NCI-H2196 (cell line): ENCODE measurements at regions not wholly inside any gene's neighbourhood (a gene's known extent, or its start where the extent isn't known, plus 50 kb on each side); places are given as distances from the start of the nearest gene placed in this dataset.
"Not testable (repeated sequence)": the region's sequence is repeated elsewhere in the genome, so short reads cannot be mapped to it uniquely, and the experiment has no call there.

ENCODE experiments used
- DNase-seq: peaks from one replicate; lab custom pipeline; 2025; ENCODE audit not compliant: unreplicated experiment; lab: John Stamatoyannopoulos, UW

GRCh38 chr2:192669505-192670091, 474.9 kb upstream of the TMEFF2 start:
- DNase-seq: no peak

DNA sequence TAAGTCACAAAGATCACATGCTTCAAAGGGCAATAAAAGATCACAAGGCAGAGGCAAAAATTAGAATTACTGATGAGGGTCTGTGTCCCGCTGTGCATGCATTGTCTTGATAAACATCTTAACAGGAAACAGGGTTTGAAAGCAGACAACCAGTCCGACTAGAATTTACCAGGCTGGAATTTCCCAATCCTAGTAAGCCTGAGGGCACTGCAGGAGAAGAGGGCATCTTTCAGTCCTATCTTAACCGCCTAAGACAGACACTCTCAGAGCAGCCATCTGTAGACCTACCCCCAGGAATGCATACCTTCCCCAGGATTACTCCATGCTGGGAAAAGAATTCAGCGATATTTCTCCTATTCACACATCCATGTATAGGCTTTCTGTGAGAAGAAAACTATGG, 465.8 kb upstream of the TMEFF2 start:
- DNase-seq: not testable (repeated sequence)

- DNase-seq: no peak
Observed at GRCh38 chr2:192657362-192657761, 462.6 kb upstream of the TMEFF2 start.

DNA sequence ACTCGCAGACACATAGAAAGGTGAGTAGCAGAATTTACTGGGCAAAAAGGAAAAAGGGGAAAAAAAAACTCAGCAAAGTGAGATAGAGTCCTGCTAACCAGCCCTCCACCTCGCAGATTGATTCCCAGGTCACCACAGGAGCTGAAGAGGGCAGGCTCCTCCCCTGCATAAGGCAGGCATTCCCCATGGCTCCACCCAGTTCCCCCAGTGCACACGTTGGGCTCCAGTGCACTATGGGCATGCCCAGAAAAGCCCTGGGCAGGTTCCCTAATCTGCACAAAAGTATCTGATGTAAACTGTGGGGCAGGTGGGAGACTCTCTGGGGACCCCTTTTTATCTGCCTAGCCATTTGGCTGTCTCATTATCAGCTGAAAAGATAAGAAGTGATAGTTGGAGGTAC, 461.2 kb upstream of the TMEFF2 start:
- DNase-seq: no peak

GRCh38 chr2:192645811-192646598, 451.3 kb upstream of the TMEFF2 start:
- DNase-seq: no peak

DNA sequence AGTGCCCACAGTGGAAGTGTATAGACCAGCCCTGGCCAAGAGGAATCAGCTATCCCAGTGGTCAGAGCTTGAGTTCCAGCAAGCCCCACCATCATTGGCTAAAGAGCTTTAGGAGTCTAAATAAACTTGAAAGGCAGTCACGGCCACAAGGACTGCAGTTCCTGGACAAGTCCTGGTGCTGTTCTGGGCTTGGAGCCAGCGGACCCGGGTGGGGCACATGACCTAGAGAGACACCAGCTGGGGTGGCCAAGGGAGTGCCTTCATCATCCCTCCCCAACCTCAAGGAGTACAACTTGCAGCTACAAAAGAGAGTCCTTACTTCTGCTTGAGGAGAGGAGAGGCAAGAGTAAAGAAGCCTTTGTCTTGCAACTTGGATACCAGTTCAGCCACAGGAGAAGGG, 439.8 kb upstream of the TMEFF2 start:
- no peak for DNase-seq

GRCh38 chr2:192628017-192628416, 433.3 kb upstream of the TMEFF2 start:
- no peak for DNase-seq

- no peak for DNase-seq
Observed at GRCh38 chr2:192615105-192615504, 420.4 kb upstream of the TMEFF2 start.

DNA sequence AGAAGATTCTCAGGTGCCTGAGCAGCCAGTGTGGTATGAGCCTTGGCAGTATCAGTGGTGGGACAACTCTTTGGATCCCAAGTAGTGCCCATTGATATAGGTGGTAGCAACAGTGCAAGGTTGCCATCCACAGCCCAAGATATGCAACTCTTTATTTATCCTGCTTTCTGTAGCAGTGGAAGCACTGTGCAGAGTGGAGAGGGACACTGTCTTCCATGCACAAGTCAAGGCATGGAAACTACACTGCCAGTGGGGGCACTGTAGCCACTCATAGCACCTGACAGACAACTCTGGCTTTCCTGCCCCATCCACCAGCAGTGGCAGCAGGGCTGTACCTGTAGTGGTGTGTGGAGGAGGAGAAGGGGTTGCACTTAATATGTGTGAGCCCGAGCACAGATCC, 409.6 kb upstream of the TMEFF2 start:
- no peak for DNase-seq

- DNase-seq: not testable (repeated sequence)
Observed at GRCh38 chr2:192598649-192599048, 403.9 kb upstream of the TMEFF2 start.

DNA sequence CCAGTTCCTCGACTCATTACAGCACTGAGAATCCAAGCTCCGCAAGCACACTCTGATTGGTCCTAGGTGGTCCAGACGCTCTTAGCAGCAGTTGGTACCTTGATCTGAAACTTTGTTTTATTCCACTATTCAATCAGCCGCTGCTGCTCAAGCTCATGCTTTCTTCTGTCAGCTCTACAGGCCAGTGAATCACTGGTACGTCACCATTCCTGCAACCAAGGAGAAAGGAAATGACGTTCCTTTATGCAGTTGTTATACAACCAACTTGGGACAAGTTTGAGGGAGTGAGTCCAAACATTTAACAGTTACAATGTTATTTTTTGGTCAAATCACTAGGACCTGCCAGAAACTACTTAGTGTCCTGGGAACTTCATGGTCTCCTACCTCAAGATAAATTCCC, 398.8 kb upstream of the TMEFF2 start:
- no peak for DNase-seq

- no peak for DNase-seq
Observed at GRCh38 chr2:192591617-192592016, 396.9 kb upstream of the TMEFF2 start.

GRCh38 chr2:192585418-192585817, 390.7 kb upstream of the TMEFF2 start:
- no peak for DNase-seq

GRCh38 chr2:192584976-192585375, 390.2 kb upstream of the TMEFF2 start:
- no peak for DNase-seq

GRCh38 chr2:192579965-192580700, 385.4 kb upstream of the TMEFF2 start:
- no peak for DNase-seq

GRCh38 chr2:192578780-192579179, 384.0 kb upstream of the TMEFF2 start:
- no peak for DNase-seq

- DNase-seq: no peak
Observed at GRCh38 chr2:192577706-192578105, 383.0 kb upstream of the TMEFF2 start.

GRCh38 chr2:192574552-192574951, 379.8 kb upstream of the TMEFF2 start:
- DNase-seq: no peak

GRCh38 chr2:192571636-192572035, 376.9 kb upstream of the TMEFF2 start:
- no peak for DNase-seq

GRCh38 chr2:192570788-192571187, 376.1 kb upstream of the TMEFF2 start:
- no peak for DNase-seq

DNA sequence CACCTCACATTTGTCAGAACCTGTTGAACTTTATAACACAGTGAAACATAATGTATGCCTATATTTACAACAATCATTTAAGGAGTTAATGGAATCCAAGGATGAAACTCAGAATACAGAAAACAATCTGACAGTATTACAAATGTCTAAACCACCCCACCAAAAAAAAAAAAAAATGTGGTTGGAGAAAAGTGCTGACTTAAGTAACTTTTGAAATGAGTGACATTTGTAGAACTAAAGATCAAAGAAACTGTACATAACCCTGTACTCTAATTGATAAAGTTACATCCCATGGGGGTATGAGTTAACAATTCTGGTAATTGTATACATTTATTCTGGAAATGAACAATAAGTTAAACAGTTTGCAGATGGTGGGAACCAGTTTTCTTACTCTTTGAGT, 372.1 kb upstream of the TMEFF2 start:
- no peak for DNase-seq

GRCh38 chr2:192560326-192560725, 365.6 kb upstream of the TMEFF2 start:
- no peak for DNase-seq
